ENCODE measurements at regions not wholly inside any gene's neighbourhood (a gene's known extent, or its start where the extent isn't known, plus 50 kb on each side); places are given as distances from the start of the nearest gene placed in this dataset.

GRCh38 chr3:152051501-152052404 is 178.3 kb downstream of the SUCNR1 start:
- no peak for TF ChIP-seq ZNF70 (CRISPR knock-in tag; IDR thresholded peaks at IDR 0.05)
- no peak for TF ChIP-seq CREB5 (CRISPR knock-in tag; IDR thresholded peaks at IDR 0.05; ENCODE audit: low read depth)
- no peak for TF ChIP-seq TSHZ2 (CRISPR knock-in tag; IDR thresholded peaks at IDR 0.05)
- no peak for TF ChIP-seq CSDC2 (CRISPR knock-in tag; IDR thresholded peaks at IDR 0.05)
- no peak for TF ChIP-seq ZFP3 (CRISPR knock-in tag; IDR thresholded peaks at IDR 0.05)
- no peak for TF ChIP-seq BACH2 (CRISPR knock-in tag; IDR thresholded peaks at IDR 0.05; ENCODE audit: borderline replicate concordance)
- no peak for TF ChIP-seq ZNF8 (CRISPR knock-in tag; IDR thresholded peaks at IDR 0.05)
- TF ChIP-seq OSR1 (CRISPR knock-in tag; IDR thresholded peaks at IDR 0.05), result no peak
